ENCODE measurements at regions not wholly inside any gene's neighbourhood (a gene's known extent, or its start where the extent isn't known, plus 50 kb on each side); places are given as distances from the start of the nearest gene placed in this dataset.

GRCh38 chr6:77368660-77369313, 94.5 kb downstream of the HTR1B start:
- TF ChIP-seq CTCF (IDR thresholded peaks at IDR 0.05; ENCODE audit: control extremely low read depth, extremely low read depth, low read depth, missing control alignments) = no peak
- no peak for DNase-seq (ENCODE audit: extremely low spot score)
- POLR2A ChIA-PET = no interaction called here
- CTCF ChIA-PET = no interaction called here

DNA sequence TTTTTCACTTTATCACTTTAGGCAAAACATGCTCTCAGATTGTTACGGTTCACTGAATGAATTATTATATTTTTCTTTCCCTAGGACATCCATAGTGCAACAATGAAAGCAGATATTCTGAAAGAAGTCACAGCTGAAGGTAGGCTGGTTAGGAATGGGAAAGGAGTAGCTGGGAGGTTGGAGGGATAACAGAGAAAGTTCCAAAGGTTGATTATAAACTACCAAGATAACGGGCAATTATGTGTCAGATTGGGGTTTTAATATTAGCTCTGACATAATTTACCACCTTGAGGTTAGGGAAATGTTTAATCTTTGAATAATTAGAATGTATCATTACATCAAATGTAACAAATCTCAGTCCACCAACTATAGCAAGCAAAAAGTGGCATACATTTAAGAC, 96.5 kb downstream of the HTR1B start:
- TF ChIP-seq CTCF (IDR thresholded peaks at IDR 0.05; ENCODE audit: control extremely low read depth, extremely low read depth, low read depth, missing control alignments) = no peak
- DNase-seq (ENCODE audit: extremely low spot score) = no peak
- POLR2A ChIA-PET = no interaction called here
- CTCF ChIA-PET = no interaction called here

- TF ChIP-seq CTCF (IDR thresholded peaks at IDR 0.05; ENCODE audit: control extremely low read depth, extremely low read depth, low read depth, missing control alignments) = no peak
- no peak for DNase-seq (ENCODE audit: extremely low spot score)
- ChIA-PET POLR2A (no interaction called here), CTCF (interaction anchor here (1.2 kb wide), 1 partner anchor 9 kb away, joined by 4 read pairs; no protein-coding TSS in a partner anchor)
Observed at GRCh38 chr6:77363702-77364101, 99.6 kb downstream of the HTR1B start.

DNA sequence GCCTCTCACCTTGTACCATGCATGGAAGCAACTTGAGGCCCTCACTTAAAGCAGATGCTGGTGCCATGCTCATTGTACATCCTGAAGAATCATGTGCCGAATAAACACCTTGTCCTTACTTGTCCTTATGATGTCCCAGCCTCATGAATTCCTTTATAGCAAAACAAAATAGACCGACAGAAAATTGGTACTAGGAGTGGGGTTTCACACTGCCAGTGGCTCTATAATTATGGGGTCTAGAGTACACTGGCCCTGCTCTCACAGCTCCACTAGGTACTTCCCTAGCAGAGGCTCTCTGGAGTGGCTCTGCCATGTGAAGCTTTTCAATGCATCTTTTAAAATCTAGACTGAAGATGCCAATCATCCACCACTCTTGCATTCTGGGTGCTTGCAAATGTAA, 101.2 kb downstream of the HTR1B start:
- TF ChIP-seq CTCF (IDR thresholded peaks at IDR 0.05; ENCODE audit: control extremely low read depth, extremely low read depth, low read depth, missing control alignments) = no peak
- ChIA-PET CTCF (no interaction called here), POLR2A (no interaction called here)
- DNase-seq (ENCODE audit: extremely low spot score) = no peak

GRCh38 chr6:77361018-77361417, 102.3 kb downstream of the HTR1B start:
- CTCF ChIA-PET = no interaction called here
- TF ChIP-seq CTCF (IDR thresholded peaks at IDR 0.05; ENCODE audit: control extremely low read depth, extremely low read depth, low read depth, missing control alignments) = no peak
- DNase-seq (ENCODE audit: extremely low spot score) = no peak
- POLR2A ChIA-PET = no interaction called here

GRCh38 chr6:77356821-77357220, 106.5 kb downstream of the HTR1B start:
- no peak for DNase-seq (ENCODE audit: extremely low spot score)
- no peak for TF ChIP-seq CTCF (IDR thresholded peaks at IDR 0.05; ENCODE audit: control extremely low read depth, extremely low read depth, low read depth, missing control alignments)
- ChIA-PET CTCF (no interaction called here), POLR2A (no interaction called here)

GRCh38 chr6:77354581-77354980, 108.7 kb downstream of the HTR1B start:
- CTCF ChIA-PET = no interaction called here
- TF ChIP-seq CTCF (IDR thresholded peaks at IDR 0.05; ENCODE audit: control extremely low read depth, extremely low read depth, low read depth, missing control alignments) = no peak
- DNase-seq (ENCODE audit: extremely low spot score) = no peak
- POLR2A ChIA-PET = no interaction called here
